ENCODE measurements at regions not wholly inside any gene's neighbourhood (a gene's known extent, or its start where the extent isn't known, plus 50 kb on each side); places are given as distances from the start of the nearest gene placed in this dataset.

- no peak for DNase-seq
These were observed 61.9 kb upstream of the CIBAR2 start for GRCh38 chr16:85173981-85174751.

DNA sequence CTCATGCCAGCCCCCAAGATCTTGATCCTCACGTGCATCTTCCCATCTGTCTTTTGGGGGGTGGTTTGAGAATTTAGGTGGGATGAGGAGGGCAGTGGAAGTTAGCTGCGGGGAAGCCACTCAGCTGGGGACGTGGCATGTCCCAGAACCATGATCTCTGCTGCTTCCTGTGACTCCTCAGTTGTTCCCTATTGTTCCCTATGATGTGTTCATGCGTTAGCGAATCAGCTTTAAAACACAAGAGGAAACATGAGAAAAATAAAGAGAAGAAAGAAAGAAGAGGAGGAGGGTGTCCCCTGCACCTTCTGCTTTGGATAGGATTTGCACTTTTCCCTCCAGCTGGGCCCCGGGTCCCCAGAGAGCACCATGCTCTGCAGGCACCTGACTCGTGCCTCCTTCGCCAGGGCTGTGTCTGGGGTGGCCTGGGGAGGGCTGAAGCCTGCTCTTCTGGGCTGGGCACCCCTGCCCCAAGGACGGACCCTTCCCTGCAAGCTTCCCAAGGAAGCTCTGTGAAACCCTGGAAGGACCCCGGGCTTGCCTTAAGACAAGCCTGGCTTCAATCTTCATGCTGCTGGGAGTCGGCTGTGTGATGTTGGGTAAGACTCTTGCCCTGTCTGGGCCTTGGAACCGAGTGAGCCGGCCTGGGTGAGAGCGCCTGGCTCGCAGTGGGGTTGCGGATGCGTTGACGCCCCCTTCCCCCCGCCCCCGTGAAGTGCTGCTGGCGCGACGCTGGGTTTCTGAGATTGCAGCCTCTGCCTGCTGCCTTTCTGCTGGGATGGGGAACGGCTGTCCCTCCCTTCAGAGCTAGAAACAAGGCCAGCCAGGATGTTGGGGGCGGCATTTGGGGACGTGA lies 62.8 kb upstream of the CIBAR2 start:
- no peak for DNase-seq

- no peak for DNase-seq
These were observed 63.5 kb upstream of the CIBAR2 start for GRCh38 chr16:85175724-85176233.

- DNase-seq: no peak
These were observed 64.5 kb upstream of the CIBAR2 start for GRCh38 chr16:85176541-85177447.

DNA sequence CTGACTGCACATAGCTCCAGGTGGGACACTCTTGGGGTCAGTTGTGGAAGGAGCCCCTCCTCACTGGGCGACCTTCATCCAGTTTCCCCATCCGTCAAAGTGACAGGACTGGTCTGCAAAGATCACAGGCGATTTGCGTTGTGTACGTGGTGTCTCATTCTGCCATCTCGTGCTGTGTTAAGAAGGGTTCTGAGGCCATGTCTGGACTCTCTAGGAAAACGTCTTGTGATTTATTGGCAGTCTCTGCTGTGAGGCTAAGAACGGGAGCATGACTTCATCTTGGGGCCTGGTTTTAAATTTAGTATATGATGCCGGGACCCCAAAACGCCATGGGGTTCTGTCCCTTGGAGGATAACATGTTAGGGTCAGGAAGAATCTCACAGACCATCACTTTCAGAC lies 65.2 kb upstream of the CIBAR2 start:
- DNase-seq: no peak

- DNase-seq: no peak
These were observed 65.8 kb upstream of the CIBAR2 start for GRCh38 chr16:85178006-85178591.

DNA sequence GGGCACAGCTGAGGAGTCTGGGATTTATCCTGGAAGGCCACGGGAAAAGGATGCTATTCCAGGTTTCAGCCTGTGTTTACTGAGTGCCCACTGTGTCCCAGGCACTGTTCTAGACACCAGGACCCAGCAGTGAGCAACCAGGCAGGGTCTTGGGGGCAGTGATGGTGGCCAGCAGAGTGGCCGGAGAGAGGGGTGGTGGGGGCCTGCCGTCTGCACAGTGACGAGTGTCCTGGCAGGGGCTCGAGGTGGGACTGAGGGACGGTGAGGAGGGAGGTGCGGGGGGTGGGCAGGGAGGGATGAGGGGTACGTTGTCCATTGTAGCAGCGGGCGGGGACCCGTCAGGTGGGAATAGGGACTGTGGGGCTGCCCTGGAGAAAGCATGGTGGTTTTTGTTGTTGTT lies 66.3 kb upstream of the CIBAR2 start:
- no peak for DNase-seq

DNA sequence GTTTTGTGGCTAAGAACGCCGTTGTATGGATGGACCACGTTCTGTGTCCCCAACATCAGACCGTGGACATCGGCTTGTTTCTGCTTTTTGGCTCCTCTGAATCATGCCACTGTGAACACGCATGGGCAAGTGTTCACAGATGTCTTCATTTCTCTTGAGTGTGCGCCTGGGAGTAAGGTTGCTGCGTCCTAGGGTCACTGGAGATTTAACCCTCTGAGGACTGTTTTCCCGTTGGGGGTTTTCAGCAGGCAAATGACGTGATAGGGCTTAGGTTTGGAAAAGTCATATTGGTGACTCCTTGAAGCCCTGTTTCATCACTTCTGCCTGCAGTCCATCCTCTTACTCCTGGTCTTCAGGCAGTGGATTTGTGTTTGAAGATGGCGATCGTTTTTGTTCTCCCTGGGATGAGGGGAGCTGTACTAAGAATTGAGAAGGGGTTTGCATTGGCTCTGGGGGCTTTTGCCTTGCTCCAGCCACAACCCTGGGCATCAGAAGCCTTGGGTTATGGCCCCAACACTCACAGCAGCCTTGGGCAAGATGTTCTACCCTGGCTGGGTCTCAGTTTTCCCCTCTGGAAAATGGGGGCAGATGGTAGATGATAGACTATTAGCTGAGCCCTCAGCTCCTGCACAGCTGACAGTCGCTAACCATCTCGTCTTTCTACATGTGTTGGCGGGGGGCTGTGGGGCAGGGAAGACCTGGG lies 67.2 kb upstream of the CIBAR2 start:
- DNase-seq: no peak

DNA sequence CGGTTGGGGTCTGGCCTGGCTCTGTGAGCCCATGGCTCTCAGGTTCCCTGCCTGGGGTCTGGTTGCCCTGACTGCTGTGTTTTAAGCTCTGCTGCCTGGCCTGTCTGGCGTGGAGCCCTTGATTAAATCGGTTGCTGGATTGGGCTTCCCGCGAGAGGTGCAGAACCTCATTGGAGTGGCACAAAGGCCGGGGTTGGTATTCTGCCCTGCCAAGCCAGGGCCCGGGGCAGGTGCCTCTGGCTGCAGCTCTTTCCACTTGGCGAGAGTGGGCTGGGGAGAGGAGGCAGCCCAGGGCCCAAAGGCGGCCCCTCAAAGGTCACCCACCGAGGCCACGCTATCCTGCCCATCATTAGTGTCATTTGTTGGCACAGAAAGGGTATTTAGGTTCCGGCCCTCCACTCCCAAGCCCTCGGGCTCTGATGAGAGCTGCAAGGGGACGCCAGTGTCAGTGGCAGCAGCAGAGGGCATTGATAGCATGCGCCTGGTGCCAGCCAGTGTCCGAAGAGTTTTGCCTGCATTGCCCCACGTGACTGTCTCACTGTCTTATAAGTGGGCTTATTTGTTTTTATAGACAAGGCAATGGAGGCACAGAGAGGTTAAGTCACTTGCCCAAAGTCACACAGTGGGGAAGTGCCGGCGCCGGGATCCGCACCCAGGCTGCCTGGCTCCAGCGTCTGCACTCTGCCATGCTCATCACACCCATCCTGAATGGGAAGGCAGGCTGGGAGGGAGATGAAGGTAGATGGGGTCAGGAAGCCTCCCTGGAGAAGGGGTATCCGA lies 68.0 kb upstream of the CIBAR2 start:
- no peak for DNase-seq

DNA sequence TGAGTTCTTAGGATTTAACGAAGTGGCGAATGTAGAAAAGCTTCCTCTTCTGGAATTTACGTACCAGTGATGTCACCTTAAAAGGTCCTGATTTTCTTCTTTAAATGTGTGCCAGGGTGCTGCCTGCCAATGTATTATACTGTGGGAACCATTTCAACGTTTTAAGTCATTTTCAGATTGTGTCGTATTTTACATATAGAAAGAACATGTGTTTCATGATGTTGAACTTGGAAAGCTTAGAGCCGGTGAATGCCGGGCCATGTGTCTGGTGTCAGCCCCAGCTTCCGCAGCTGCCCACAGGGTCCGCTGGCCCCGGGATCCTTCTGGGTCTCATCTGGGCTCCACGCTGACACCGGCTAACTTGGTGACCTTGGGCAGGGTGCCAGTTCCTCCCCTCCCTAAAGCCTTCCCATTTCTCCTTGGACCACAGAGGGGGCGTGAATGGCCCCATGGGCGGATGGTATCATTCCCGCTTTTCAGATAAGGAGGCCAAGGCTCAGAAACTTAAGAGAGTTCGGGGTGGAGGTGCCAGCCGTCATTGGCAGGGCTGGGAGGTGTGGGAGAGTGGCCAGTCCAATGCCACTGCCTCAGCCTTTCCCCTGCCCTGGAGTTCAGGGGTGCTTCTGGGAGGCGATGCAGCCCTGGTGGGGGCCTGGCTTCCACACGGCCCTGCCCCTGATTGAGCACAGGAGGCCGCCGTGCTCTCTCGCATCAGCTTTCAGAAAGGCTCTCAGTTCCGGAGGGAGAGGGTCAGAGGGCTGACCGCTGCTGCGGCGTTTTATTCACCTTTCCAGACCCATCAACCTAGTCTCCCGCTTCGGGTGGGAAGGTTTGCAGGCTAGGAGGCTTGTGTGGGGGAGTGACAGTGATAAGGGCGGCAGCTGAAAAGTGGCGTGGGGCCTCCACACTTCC lies 68.8 kb upstream of the CIBAR2 start:
- DNase-seq: no peak

DNA sequence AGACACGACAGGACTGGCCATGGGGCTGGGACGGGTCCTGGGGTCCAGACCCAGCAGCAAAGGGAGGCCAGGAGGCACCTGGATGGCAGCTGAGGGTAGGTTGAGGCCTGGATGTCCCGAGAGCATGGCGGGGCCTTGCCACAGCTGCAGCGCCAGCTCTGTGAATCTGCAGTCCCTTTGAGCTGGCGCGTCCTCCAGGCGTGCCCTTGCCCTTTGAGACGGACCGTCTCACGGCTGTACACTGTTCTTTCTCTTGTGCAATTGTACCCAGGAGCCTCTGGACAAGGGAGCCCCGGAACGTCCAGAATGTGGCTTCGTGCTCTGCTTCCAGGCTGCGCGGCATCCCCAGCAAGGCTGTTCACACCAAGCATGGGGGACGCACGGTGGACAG lies 69.5 kb upstream of the CIBAR2 start:
- DNase-seq: no peak

GRCh38 chr16:85182286-85182685 lies 70.0 kb upstream of the CIBAR2 start:
- no peak for DNase-seq

DNA sequence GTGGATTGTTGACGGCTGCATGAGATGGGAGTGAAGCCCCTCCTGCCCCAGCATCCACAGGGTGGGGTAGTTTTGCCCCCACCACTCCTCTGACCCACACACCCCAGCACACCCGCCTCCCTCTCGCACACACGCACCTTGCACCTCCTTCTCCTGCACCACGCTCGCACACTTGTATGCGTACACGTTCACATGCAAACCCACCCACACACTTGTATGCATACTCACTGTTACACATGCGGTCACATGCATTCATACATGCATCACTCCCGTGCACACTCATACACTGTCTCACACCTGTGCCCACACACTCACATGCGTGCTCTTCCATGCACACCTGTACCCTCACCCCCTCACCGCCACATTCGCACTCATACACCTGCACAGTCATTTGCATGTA lies 70.5 kb upstream of the CIBAR2 start:
- DNase-seq: no peak

DNA sequence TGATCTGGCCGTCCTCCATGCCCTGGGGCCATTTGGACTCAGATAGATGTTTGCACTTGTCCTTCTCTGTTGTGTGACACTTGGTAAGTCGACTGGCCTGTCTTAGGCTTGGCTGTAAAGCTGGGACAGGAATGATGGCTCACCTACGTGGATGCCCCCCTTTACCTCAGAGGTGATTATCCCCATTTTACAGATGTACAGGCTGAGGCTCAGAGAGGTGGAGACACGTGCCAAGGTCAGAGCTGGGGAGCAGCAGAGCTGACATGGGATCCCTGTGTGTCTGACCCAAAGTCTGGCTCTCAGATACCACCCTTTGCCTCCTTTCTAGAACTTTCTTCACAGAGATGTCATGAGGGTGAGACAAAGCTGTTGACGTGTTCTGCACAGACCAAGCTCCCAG lies 71.3 kb upstream of the CIBAR2 start:
- no peak for DNase-seq

DNA sequence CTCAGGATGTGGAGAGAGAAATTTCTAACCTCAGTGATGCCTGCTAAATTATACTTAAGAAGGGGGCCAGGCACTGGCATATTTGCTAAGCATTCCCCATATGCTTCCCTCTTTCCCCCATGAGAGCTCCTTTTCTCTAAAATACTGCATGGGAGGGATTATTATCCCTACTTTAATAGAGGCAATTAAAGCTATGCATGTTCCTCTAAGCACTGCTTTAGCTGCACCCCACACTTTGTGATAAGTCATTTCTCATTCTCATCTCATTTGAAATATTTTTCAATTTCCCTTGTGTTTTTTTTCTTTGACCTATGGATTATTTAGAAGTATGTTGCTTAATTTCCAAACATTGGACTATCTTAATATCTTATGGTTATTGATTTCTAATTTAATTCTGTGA lies 72.1 kb upstream of the CIBAR2 start:
- no peak for DNase-seq

GRCh38 chr16:85185303-85186100 lies 73.2 kb upstream of the CIBAR2 start:
- DNase-seq: no peak

DNA sequence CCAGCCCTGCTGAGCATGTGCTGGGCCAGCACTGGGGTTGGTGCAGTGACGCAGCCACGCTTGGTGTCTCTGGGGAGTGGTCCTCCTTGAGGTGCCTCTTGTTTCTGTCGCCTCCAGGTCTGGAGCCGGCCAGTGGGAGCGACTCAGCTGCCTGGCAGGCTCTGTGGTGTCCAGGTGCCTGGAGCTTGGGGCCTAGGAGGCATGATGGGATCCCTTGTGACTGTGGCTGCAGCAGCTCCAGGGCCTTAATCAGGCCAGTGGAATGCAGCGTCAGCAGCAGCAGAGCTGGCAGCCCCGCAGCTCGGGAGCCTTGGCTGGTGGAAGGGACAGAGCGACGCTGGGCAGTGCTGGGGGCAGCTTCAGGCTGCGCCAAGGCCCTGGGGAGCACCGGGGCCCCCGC lies 74.7 kb upstream of the CIBAR2 start:
- no peak for DNase-seq

- no peak for DNase-seq
These were observed 75.2 kb upstream of the CIBAR2 start for GRCh38 chr16:85187447-85187846.

DNA sequence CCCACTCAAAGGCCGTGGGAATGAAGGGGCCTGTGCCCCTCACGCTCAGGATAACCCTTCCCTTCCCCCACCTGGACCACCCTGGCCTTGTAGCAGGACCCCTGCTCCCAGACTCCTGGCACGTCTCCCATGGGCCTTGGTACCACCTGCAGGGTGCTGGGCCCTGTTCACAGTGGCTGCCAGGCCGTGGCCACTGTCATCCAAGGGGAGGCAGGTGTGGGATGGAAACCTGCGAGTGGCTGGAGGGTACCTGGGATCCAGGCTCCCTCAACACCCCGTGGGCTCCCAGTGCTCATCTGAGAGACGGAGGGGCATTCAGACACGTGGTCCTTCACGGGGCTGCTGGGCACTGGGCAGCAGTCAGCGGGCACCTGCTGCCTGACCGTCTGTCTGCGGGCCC lies 75.6 kb upstream of the CIBAR2 start:
- no peak for DNase-seq
